ENCODE measurements at regions not wholly inside any gene's neighbourhood (a gene's known extent, or its start where the extent isn't known, plus 50 kb on each side); places are given as distances from the start of the nearest gene placed in this dataset.

DNA sequence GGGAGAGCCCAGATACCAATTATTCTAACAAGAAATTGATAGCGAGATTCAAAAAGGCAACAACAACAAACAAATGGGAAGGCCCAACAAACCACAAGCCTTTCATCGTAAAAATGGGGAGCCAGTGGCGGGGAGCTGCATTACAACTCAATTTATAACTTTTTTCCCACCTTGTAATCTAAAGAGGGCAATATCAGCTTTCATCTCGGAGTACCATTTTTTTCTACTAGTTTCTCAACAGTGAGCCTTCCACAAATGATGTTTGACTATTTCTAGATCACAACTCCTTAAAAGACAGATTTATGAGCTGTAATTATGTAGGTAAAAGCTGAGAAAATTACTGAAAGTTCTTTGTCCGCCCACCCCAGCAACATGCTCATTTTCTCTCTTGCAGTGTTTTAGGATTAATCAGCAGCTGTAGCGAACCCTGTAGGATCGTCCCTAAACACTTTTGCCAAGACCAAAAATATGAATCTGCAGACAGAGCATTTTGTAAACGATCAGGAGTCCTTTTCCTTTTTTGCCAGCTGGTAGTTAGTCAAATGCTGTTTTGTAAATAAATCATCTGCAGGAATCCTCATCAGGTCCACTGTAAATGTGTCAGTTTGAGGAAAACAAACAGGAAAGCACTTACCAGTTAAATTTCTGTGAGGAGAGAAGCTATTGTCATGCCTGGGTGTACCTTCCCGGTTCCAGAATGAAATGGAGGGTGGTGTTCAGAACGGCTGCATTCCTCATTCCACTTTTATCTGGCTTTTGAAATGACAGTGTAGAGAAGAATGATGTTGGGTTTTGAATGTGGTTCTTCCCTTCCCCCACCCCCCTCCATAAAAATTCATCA, 53.2 kb downstream of the EEF1B2 start:
- TF ChIP-seq, protein P1, sequence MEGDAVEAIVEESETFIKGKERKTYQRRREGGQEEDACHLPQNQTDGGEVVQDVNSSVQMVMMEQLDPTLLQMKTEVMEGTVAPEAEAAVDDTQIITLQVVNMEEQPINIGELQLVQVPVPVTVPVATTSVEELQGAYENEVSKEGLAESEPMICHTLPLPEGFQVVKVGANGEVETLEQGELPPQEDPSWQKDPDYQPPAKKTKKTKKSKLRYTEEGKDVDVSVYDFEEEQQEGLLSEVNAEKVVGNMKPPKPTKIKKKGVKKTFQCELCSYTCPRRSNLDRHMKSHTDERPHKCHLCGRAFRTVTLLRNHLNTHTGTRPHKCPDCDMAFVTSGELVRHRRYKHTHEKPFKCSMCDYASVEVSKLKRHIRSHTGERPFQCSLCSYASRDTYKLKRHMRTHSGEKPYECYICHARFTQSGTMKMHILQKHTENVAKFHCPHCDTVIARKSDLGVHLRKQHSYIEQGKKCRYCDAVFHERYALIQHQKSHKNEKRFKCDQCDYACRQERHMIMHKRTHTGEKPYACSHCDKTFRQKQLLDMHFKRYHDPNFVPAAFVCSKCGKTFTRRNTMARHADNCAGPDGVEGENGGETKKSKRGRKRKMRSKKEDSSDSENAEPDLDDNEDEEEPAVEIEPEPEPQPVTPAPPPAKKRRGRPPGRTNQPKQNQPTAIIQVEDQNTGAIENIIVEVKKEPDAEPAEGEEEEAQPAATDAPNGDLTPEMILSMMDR (IDR thresholded peaks at IDR 0.05), result no peak
- TF ChIP-seq POLR2A (IDR thresholded peaks at IDR 0.05), result no peak

All from uterus (tissue), 2 donors.